ENCODE measurements at regions not wholly inside any gene's neighbourhood (a gene's known extent, or its start where the extent isn't known, plus 50 kb on each side); places are given as distances from the start of the nearest gene placed in this dataset.

- no peak for TF ChIP-seq GATAD2B (conservative IDR thresholded peaks at IDR 0.05; ENCODE audit: low read depth)
- no peak for TF ChIP-seq HDAC2 (IDR thresholded peaks at IDR 0.05)
- no peak for TF ChIP-seq RELA (IDR thresholded peaks at IDR 0.05; ENCODE audit: borderline replicate concordance, partially characterized antibody)
Observed at GRCh38 chrX:150299579-150299978, 63.5 kb upstream of the MAMLD1 start (continued).

DNA sequence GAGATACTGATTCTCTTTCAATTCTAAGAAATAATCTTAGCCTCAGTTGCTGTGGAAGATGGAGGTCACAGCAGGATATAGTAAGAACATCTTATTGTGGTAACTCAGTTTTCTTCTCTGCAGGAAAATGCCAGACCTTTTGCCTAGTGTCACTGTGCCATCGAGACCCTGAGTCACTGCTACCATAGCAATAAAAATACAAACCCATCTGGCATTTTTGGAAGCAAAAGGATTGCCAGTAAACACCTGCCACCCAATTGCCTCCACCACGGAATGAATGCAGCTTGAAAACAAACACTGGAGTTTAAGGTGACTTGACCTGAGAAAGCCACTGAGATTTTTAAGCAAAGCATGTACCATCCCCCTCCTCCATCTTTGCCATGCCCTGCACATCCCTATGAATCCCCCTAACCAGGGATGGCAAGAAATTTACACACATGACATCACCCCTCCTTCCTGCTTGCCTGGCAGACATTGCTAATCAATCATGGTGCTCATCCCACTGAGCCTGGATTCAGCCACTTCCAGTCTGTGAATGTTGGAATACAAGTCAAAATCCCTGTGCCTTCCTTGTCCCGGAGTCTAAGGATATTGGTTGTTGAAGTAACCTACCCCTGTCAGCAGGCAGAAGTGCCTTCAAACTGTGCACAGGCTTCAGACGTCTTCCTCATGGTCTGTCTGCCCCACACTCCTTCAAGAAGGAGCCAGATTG lies 59.6 kb upstream of the MAMLD1 start:
- in situ Hi-C loops (cut with MboI) (no loop called here), intact Hi-C loops (cut with micrococcal nuclease; ENCODE audit: unreplicated experiment) (no loop called here)
- ChIA-PET RAD21 (ENCODE audit: unreplicated experiment) (no interaction called here), CTCF (no interaction called here), POLR2A (no interaction called here), SMC1A (ENCODE audit: uncharacterized antibody, unreplicated experiment) (no interaction called here)
- H3K4me3 ChIP-seq = no peak overlapping the region
- H3K9me3 ChIP-seq (replicated peaks; ENCODE audit: control insufficient read depth, insufficient read depth, low read length) = no peaks in the 10 kb centered on the region
- BruUV-seq (replicated peaks) = no TSS peak
- no peak for FAIRE-seq
- H3K27me3 ChIP-seq (replicated peaks in 1 of 2; ENCODE audit: control insufficient read depth in 2 of 2, insufficient read depth in 2 of 2, low read length in 1 of 2) = no peaks in the 10 kb centered on the region; a peak in 1 of 4 replicates
- no peaks in the 10 kb centered on the region for H3K79me2 ChIP-seq (ENCODE audit: control insufficient read depth, insufficient read depth, low read length)
- no peaks in the 10 kb centered on the region for H3K36me3 ChIP-seq (ENCODE audit: control insufficient read depth in 2 of 2, insufficient read depth in 2 of 2, low read length in 1 of 2)
- H3K4me2 ChIP-seq (ENCODE audit: control insufficient read depth, insufficient read depth) = no peak overlapping the region
- no peak overlapping the region for H3K27ac ChIP-seq (ENCODE audit: control insufficient read depth, insufficient read depth)
- ATAC-seq = no peak
- no peaks in the 10 kb centered on the region for H4K20me1 ChIP-seq (ENCODE audit: control insufficient read depth, insufficient read depth)
- WGBS (ENCODE audit: insufficient coverage, insufficient replicate concordance, low lambda C conversion rate, missing lambda C conversion rate) = under 1% methylated on average over 4 of the region's 4 CpGs
- no peak overlapping the region for H2AFZ ChIP-seq (ENCODE audit: control insufficient read depth, low read depth, low read length)
- TF ChIP-seq IRF4 (IDR thresholded peaks at IDR 0.05; ENCODE audit: low read depth, low read length) = no peak
- no peak for TF ChIP-seq ZNF622 (IDR thresholded peaks at IDR 0.05)
- TF ChIP-seq, protein P1, sequence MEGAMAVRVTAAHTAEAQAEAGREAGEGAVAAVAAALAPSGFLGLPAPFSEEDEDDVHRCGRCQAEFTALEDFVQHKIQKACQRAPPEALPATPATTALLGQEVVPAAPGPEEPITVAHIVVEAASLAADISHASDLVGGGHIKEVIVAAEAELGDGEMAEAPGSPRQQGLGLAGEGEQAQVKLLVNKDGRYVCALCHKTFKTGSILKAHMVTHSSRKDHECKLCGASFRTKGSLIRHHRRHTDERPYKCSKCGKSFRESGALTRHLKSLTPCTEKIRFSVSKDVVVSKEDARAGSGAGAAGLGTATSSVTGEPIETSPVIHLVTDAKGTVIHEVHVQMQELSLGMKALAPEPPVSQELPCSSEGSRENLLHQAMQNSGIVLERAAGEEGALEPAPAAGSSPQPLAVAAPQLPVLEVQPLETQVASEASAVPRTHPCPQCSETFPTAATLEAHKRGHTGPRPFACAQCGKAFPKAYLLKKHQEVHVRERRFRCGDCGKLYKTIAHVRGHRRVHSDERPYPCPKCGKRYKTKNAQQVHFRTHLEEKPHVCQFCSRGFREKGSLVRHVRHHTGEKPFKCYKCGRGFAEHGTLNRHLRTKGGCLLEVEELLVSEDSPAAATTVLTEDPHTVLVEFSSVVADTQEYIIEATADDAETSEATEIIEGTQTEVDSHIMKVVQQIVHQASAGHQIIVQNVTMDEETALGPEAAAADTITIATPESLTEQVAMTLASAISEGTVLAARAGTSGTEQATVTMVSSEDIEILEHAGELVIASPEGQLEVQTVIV (IDR thresholded peaks at IDR 0.05; ENCODE audit: borderline replicate concordance, partially characterized antibody) = no peak
- TF ChIP-seq TBL1XR1 (IDR thresholded peaks at IDR 0.05; ENCODE audit: low read depth, low read length) = no peak
- TF ChIP-seq ZNF274 (IDR thresholded peaks at IDR 0.05; ENCODE audit: insufficient read depth, insufficient read length) = no peak
- TF ChIP-seq, protein P2, sequence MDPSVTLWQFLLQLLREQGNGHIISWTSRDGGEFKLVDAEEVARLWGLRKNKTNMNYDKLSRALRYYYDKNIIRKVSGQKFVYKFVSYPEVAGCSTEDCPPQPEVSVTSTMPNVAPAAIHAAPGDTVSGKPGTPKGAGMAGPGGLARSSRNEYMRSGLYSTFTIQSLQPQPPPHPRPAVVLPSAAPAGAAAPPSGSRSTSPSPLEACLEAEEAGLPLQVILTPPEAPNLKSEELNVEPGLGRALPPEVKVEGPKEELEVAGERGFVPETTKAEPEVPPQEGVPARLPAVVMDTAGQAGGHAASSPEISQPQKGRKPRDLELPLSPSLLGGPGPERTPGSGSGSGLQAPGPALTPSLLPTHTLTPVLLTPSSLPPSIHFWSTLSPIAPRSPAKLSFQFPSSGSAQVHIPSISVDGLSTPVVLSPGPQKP (IDR thresholded peaks at IDR 0.05; ENCODE audit: low read depth, low read length) = no peak
- TF ChIP-seq PKNOX1 (IDR thresholded peaks at IDR 0.05) = no peak
- no peak for TF ChIP-seq MTA2 (IDR thresholded peaks at IDR 0.05; ENCODE audit: low read depth)
- TF ChIP-seq MEF2A (IDR thresholded peaks at IDR 0.05; ENCODE audit: insufficient read depth, low read depth, low read length) = no peak
- TF ChIP-seq ESRRA (IDR thresholded peaks at IDR 0.05; ENCODE audit: low read length) = no peak
- no peak for TF ChIP-seq RELA (IDR thresholded peaks at IDR 0.05; ENCODE audit: borderline replicate concordance, partially characterized antibody)
- H3K4me1 ChIP-seq (ENCODE audit: control insufficient read depth, insufficient read depth, low read length) = no peaks in the 10 kb centered on the region
- no peak for DNase-seq (ENCODE audit: low read depth, low spot score)
- no peak overlapping the region for H3K9ac ChIP-seq (ENCODE audit: control insufficient read depth, insufficient read depth, low read length)
